ENCODE measurements at regions not wholly inside any gene's neighbourhood (a gene's known extent, or its start where the extent isn't known, plus 50 kb on each side); places are given as distances from the start of the nearest gene placed in this dataset.

GRCh38 chr14:86739761-86740160, 1209.8 kb downstream of the FLRT2 start:
- H2AK9ac ChIP-seq (replicated peaks; ENCODE audit: low read depth, low read length, poor library complexity) = no peak overlapping the region
- in situ Hi-C loops (cut with MboI; ENCODE audit: low sequenced_read_pairs) = no loop called here
- no peak overlapping the region for H3K27ac ChIP-seq (ENCODE audit: insufficient read depth, low read length)
- no peaks in the 10 kb centered on the region for H4K20me1 ChIP-seq (ENCODE audit: insufficient read depth, low read length)
- H3K9me1 ChIP-seq (ENCODE audit: insufficient read depth, low read length) = no peaks in the 10 kb centered on the region
- H3K56ac ChIP-seq (ENCODE audit: extremely low read depth, insufficient read depth, low read length) = no peak overlapping the region
- H3K36me3 ChIP-seq (ENCODE audit: control insufficient read depth, insufficient read depth, low read length) = no peaks in the 10 kb centered on the region
- no peak overlapping the region for H3K9ac ChIP-seq (ENCODE audit: low read depth, low read length)
- H2BK20ac ChIP-seq (ENCODE audit: low read depth, low read length) = no peak overlapping the region
- no peak overlapping the region for H3K4ac ChIP-seq (ENCODE audit: low read depth, low read length)
- no peak overlapping the region for H3K23ac ChIP-seq (ENCODE audit: low read depth, low read length)
- H3K18ac ChIP-seq (ENCODE audit: low read depth, low read length) = no peak overlapping the region
- H2BK5ac ChIP-seq (ENCODE audit: low read depth, low read length, poor library complexity, severe bottlenecking) = no peak overlapping the region
- no peak for TF ChIP-seq MXI1 (IDR thresholded peaks at IDR 0.05; ENCODE audit: borderline replicate concordance, low read depth, low read length)
- TF ChIP-seq RAD21 (IDR thresholded peaks at IDR 0.05; ENCODE audit: low read length) = no peak
- TF ChIP-seq USF2 (IDR thresholded peaks at IDR 0.05; ENCODE audit: low read depth, low read length) = no peak
- TF ChIP-seq CHD1 (IDR thresholded peaks at IDR 0.05; ENCODE audit: low read depth, low read length) = no peak
- no peak for TF ChIP-seq RCOR1 (IDR thresholded peaks at IDR 0.05; ENCODE audit: insufficient replicate concordance, low read length)
- TF ChIP-seq MAFK (IDR thresholded peaks at IDR 0.05; ENCODE audit: low read depth, low read length) = no peak
- no peak for TF ChIP-seq BHLHE40 (IDR thresholded peaks at IDR 0.05; ENCODE audit: low read depth, low read length)
- TF ChIP-seq NFE2L2 (IDR thresholded peaks at IDR 0.05; ENCODE audit: low read depth, low read length) = no peak
- no peak for TF ChIP-seq ELK1 (IDR thresholded peaks at IDR 0.05; ENCODE audit: borderline replicate concordance, low read depth, low read length)
- TF ChIP-seq RFX5 (IDR thresholded peaks at IDR 0.05; ENCODE audit: low read depth, low read length) = no peak
- TF ChIP-seq CEBPB (IDR thresholded peaks at IDR 0.05; ENCODE audit: low read depth, low read length) = no peak
- no peak for TF ChIP-seq POLR2A (IDR thresholded peaks at IDR 0.05; ENCODE audit: low read depth, low read length)
- no peak for TF ChIP-seq MAZ (IDR thresholded peaks at IDR 0.05; ENCODE audit: borderline replicate concordance, low read depth, low read length)
- TF ChIP-seq FOS (IDR thresholded peaks at IDR 0.05; ENCODE audit: low read depth, low read length) = no peak
- TF ChIP-seq CTCF (conservative IDR thresholded peaks at IDR 0.05; ENCODE audit: low read depth, low read length) = no peak
- TF ChIP-seq SMC3 (IDR thresholded peaks at IDR 0.05; ENCODE audit: low read depth, low read length) = no peak
- H2BK120ac ChIP-seq (ENCODE audit: low read depth, low read length) = no peak overlapping the region
- DNase-seq = no peak
- no peak overlapping the region for H3K14ac ChIP-seq (replicated peaks; ENCODE audit: low read depth, low read length)
- no peaks in the 10 kb centered on the region for H3K9me3 ChIP-seq (ENCODE audit: control insufficient read depth, insufficient read depth, low read length)
- no peak for ATAC-seq (ENCODE audit: low read depth)
- H3K4me3 ChIP-seq (ENCODE audit: insufficient read depth, low read depth, low read length) = no peak overlapping the region
- H3K4me1 ChIP-seq (ENCODE audit: control insufficient read depth, insufficient read depth, low read length) = no peaks in the 10 kb centered on the region
- no peaks in the 10 kb centered on the region for H3K27me3 ChIP-seq (ENCODE audit: control insufficient read depth, insufficient read depth, low read length)
- H4K5ac ChIP-seq (ENCODE audit: low read depth, low read length) = no peak overlapping the region
- intact Hi-C loops (cut with micrococcal nuclease) = no loop called here
- H3K4me2 ChIP-seq (ENCODE audit: low read depth, low read length) = no peak overlapping the region
- ChIA-PET POLR2A (ENCODE audit: unreplicated experiment) (no interaction called here), CTCF (interaction anchor here (1.4 kb wide), 1 partner anchor 16 kb away, joined by 3 read pairs; no protein-coding TSS in a partner anchor)
- H3K79me1 ChIP-seq (ENCODE audit: low read depth in 1 of 2, low read length in 2 of 2) = no peaks in the 10 kb centered on the region
- no TSS peak for BruUV-seq (replicated peaks)
- no peak overlapping the region for H4K91ac ChIP-seq (ENCODE audit: insufficient read depth, low read depth, low read length)
- dilution Hi-C loops (cut with HindIII; ENCODE audit: low sequenced_read_pairs, unreplicated experiment) = no loop called here
- no peak overlapping the region for H2AFZ ChIP-seq (replicated peaks; ENCODE audit: low read length, poor library complexity)
- no peak overlapping the region for H2BK15ac ChIP-seq (ENCODE audit: low read depth, low read length)
- no peak overlapping the region for H2AK5ac ChIP-seq (ENCODE audit: low read depth, low read length)
- no peak overlapping the region for H4K8ac ChIP-seq (ENCODE audit: low read depth in 2 of 2, low read length in 2 of 2)

All from IMR-90 (cell line).